ENCODE measurements at regions not wholly inside any gene's neighbourhood (a gene's known extent, or its start where the extent isn't known, plus 50 kb on each side); places are given as distances from the start of the nearest gene placed in this dataset.

DNA sequence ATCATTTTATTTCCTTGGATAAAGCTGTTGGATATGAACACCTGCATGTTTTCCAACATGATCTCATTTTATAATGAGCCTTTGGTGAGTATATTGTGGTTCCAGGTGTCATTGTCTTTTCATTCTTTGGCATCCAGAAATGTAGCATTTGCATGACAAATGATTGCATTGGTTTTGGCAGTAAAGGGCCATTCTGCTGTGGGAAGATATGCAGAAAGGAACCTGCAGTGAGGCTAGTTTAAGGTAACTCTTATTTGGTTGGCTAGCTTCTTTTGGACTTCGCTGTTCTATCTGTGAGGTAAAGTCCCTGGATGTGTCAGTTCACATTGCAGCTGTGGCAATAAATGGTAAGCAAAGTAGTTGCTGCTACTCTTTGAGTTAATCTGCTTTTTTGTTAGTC is 343.0 kb downstream of the AMY1C start:
- POLR2A ChIA-PET: no interaction called here
- H3K36me3 ChIP-seq (ENCODE audit: control insufficient read depth in 2 of 2, extremely low read depth in 1 of 2, insufficient read depth in 2 of 2, low read length in 2 of 2): no peaks in the 10 kb centered on the region
- no peaks in the 10 kb centered on the region for H3K4me1 ChIP-seq (ENCODE audit: control insufficient read depth, extremely low read depth, insufficient read depth, low read length)
- CTCF ChIA-PET: no interaction called here
- no peaks in the 10 kb centered on the region for H4K20me1 ChIP-seq (replicated peaks; ENCODE audit: control insufficient read depth, extremely low read depth, insufficient read depth, low read length)
- H3K79me2 ChIP-seq (ENCODE audit: control insufficient read depth, insufficient read depth, low read length): no peaks in the 10 kb centered on the region
- dilution Hi-C loops (cut with MboI; ENCODE audit: extremely low pct_ligation_motif_present, low sequenced_read_pairs): no loop called here
- FAIRE-seq (no peak), DNase-seq (ENCODE audit: low read depth, low spot score) (no peak)
- H3K27ac ChIP-seq (ENCODE audit: insufficient read depth, low read depth, low read length): no peak overlapping the region
- H3K4me2 ChIP-seq (ENCODE audit: insufficient read depth, low read length): no peak overlapping the region
- H3K4me3 ChIP-seq (replicated peaks in 1 of 3; ENCODE audit: insufficient read depth in 1 of 3, low read depth in 1 of 3, low read length in 3 of 3): no peak overlapping the region
- H3K9me3 ChIP-seq (replicated peaks; ENCODE audit: control insufficient read depth, insufficient read depth, low read length): no peaks in the 10 kb centered on the region
- TF ChIP-seq, protein P1, sequence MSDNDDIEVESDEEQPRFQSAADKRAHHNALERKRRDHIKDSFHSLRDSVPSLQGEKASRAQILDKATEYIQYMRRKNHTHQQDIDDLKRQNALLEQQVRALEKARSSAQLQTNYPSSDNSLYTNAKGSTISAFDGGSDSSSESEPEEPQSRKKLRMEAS (IDR thresholded peaks at IDR 0.05; ENCODE audit: insufficient read depth, insufficient read length): no peak
- TF ChIP-seq, protein P2, sequence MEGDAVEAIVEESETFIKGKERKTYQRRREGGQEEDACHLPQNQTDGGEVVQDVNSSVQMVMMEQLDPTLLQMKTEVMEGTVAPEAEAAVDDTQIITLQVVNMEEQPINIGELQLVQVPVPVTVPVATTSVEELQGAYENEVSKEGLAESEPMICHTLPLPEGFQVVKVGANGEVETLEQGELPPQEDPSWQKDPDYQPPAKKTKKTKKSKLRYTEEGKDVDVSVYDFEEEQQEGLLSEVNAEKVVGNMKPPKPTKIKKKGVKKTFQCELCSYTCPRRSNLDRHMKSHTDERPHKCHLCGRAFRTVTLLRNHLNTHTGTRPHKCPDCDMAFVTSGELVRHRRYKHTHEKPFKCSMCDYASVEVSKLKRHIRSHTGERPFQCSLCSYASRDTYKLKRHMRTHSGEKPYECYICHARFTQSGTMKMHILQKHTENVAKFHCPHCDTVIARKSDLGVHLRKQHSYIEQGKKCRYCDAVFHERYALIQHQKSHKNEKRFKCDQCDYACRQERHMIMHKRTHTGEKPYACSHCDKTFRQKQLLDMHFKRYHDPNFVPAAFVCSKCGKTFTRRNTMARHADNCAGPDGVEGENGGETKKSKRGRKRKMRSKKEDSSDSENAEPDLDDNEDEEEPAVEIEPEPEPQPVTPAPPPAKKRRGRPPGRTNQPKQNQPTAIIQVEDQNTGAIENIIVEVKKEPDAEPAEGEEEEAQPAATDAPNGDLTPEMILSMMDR (IDR thresholded peaks at IDR 0.05; ENCODE audit: extremely low read depth in 1 of 2, insufficient read depth in 1 of 2, low read depth in 1 of 2, low read length in 2 of 2): no peak
- TF ChIP-seq FOS (IDR thresholded peaks at IDR 0.05; ENCODE audit: borderline replicate concordance, insufficient read depth, low read length): no peak
- TF ChIP-seq POLR2AphosphoS5 (IDR thresholded peaks at IDR 0.05; ENCODE audit: insufficient read depth, low read depth, low read length): no peak
- TF ChIP-seq GATA2 (IDR thresholded peaks at IDR 0.05; ENCODE audit: insufficient read depth, insufficient read length, low read depth, low read length): no peak
- TF ChIP-seq EZH2 (IDR thresholded peaks at IDR 0.05; ENCODE audit: borderline replicate concordance, low read depth, low read length, severe bottlenecking): no peak
- no peak for TF ChIP-seq JUN (IDR thresholded peaks at IDR 0.05; ENCODE audit: borderline replicate concordance, insufficient read depth, insufficient read length, low read depth)
- TF ChIP-seq POLR2A (IDR thresholded peaks at IDR 0.05; ENCODE audit: low read depth, low read length): no peak
- TF ChIP-seq MYC (IDR thresholded peaks at IDR 0.05; ENCODE audit: low read depth, low read length): no peak
- H2AFZ ChIP-seq (ENCODE audit: low read depth, low read length): no peak overlapping the region
- H3K9me1 ChIP-seq (replicated peaks; ENCODE audit: control insufficient read depth, extremely low read depth, insufficient read depth, low read length): no peaks in the 10 kb centered on the region
- intact Hi-C loops (cut with micrococcal nuclease): no loop called here
- H3K27me3 ChIP-seq (ENCODE audit: control insufficient read depth in 2 of 2, insufficient read depth in 2 of 2, low read length in 2 of 2): no peaks in the 10 kb centered on the region
- no peak overlapping the region for H3K9ac ChIP-seq (replicated peaks; ENCODE audit: extremely low read depth, insufficient read depth, low read length)
- BruUV-seq (replicated peaks): no TSS peak

All from endothelial cell of umbilical vein (primary cell).